Mesendoderm (in vitro differentiated cells): ENCODE measurements at regions not wholly inside any gene's neighbourhood (a gene's known extent, or its start where the extent isn't known, plus 50 kb on each side); places are given as distances from the start of the nearest gene placed in this dataset.

ENCODE experiments used
- DNase-seq: peaks from one replicate; pipeline ENCODE4 v3.0.0; 2013
- H2AK5ac ChIP-seq: 2 replicates; pipeline ENCODE4 v1.6.1; 2013; ENCODE audit warnings: low read length, inconsistent platforms
- H2BK120ac ChIP-seq: 2 replicates; pipeline ENCODE4 v1.6.1; 2013; ENCODE audit warnings: low read depth, mild to moderate bottlenecking, low read length, moderate library complexity, mixed read lengths
- H2BK15ac ChIP-seq: replicated peaks from 2 replicates; pipeline ENCODE4 v1.6.1; 2013; ENCODE audit warnings: low read depth, mild to moderate bottlenecking, moderate library complexity
- H2BK5ac ChIP-seq: 2 replicates; pipeline ENCODE4 v1.6.1; 2013; ENCODE audit warnings: low read length, inconsistent platforms
- H3K18ac ChIP-seq: 2 replicates; pipeline ENCODE4 v1.6.1; 2013; ENCODE audit warnings: mild to moderate bottlenecking, low read length, mixed read lengths
- H3K23ac ChIP-seq: one replicate; pipeline ENCODE4 v1.6.1; 2013; ENCODE audit warnings: low read length
- H3K27ac ChIP-seq: 2 replicates; pipeline ENCODE4 v1.5.1; 2013; ENCODE audit warnings: low read depth, mild to moderate bottlenecking, inconsistent platforms, low read length, moderate library complexity
- H3K27me3 ChIP-seq: 2 replicates; pipeline ENCODE4 v1.6.1; 2013; ENCODE audit warnings: low read length, control low read depth, mild to moderate bottlenecking, inconsistent platforms; ENCODE audit not compliant: insufficient read depth, poor library complexity
- H3K36me3 ChIP-seq: 2 replicates; pipeline ENCODE4 v1.6.1; 2013; ENCODE audit warnings: low read length, inconsistent platforms; ENCODE audit not compliant: control insufficient read depth, insufficient read depth
- H3K4ac ChIP-seq: one replicate; pipeline ENCODE4 v1.6.1; 2013; ENCODE audit warnings: low read depth, mild to moderate bottlenecking, low read length, moderate library complexity
- H3K4me1 ChIP-seq: 2 replicates; pipeline ENCODE4 v1.6.1; 2013; ENCODE audit warnings: low read depth, low read length, inconsistent platforms; ENCODE audit not compliant: control insufficient read depth
- H3K4me2 ChIP-seq: 2 replicates; pipeline ENCODE4 v1.6.1; 2013; ENCODE audit warnings: low read length
- H3K4me3 ChIP-seq: 2 replicates; pipeline ENCODE4 v1.5.1; 2013; ENCODE audit warnings: mild to moderate bottlenecking, low read length
- H3K56ac ChIP-seq: one replicate; pipeline ENCODE4 v1.6.1; 2013; ENCODE audit warnings: low read length
- H3K79me1 ChIP-seq: 2 replicates; pipeline ENCODE4 v1.6.1; 2013; ENCODE audit warnings: low read length, inconsistent platforms
- H3K79me2 ChIP-seq: 2 replicates; pipeline ENCODE4 v1.6.1; 2013; ENCODE audit warnings: mild to moderate bottlenecking, low read length; ENCODE audit not compliant: control insufficient read depth, insufficient read depth
- H3K9ac ChIP-seq: 2 replicates; pipeline ENCODE4 v1.6.1; 2013; ENCODE audit warnings: low read length, inconsistent platforms
- H4K5ac ChIP-seq: one replicate; pipeline ENCODE4 v1.6.1; 2013; ENCODE audit warnings: low read length
- H4K8ac ChIP-seq: one replicate; pipeline ENCODE4 v1.6.1; 2013; ENCODE audit warnings: low read depth, mild to moderate bottlenecking, control low read depth, low read length, moderate library complexity
- WGBS: extraction: QIAGEN DNeasy Blood & Tissue Kit; methylation state at CpG from one replicate; pipeline ENCODE4 v1.1.7; 2013; ENCODE audit warnings: low lambda C conversion rate, missing lambda C conversion rate; ENCODE audit not compliant: insufficient coverage; ENCODE audit errors: extremely low coverage; 5-methylcytosine and 5-hydroxymethylcytosine counted together

DNA sequence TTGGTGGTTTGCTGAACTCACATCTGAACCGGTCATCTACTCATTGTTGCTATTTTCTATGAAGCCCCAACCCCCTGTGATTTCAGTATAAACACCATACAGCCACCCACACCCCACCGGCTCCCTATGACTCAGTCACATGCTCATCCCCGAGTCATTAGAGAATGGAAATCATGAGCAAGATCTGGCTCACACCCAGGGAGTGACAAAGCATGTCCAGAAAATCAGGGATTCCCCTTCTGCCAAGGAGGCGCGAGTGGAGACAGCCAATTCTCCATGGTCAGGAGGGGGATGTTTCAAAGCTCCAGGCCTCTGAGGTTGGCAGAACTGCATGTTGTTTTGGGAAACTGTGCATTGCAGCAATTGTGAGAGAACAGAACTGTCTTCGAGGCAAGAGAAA, 657.5 kb upstream of the TBX3 start:
- no peak overlapping the region for H3K27ac ChIP-seq
- no peak overlapping the region for H2BK15ac ChIP-seq
- H2AK5ac ChIP-seq: no peak overlapping the region
- no peaks in the 10 kb centered on the region for H3K79me2 ChIP-seq
- H4K5ac ChIP-seq: no peak overlapping the region
- H3K9ac ChIP-seq: no peak overlapping the region
- no peak overlapping the region for H3K56ac ChIP-seq
- no peak overlapping the region for H4K8ac ChIP-seq
- no CpG with 5 or more reads among the region's 6 CpGs for whole genome bisulfite sequencing
- no peaks in the 10 kb centered on the region for H3K79me1 ChIP-seq
- no peak overlapping the region for H2BK120ac ChIP-seq
- no peak overlapping the region for H2BK5ac ChIP-seq
- no peak overlapping the region for H3K23ac ChIP-seq
- H3K4me1 ChIP-seq: no peaks in the 10 kb centered on the region
- H3K18ac ChIP-seq: no peak overlapping the region
- H3K4me2 ChIP-seq: no peak overlapping the region
- H3K36me3 ChIP-seq: no peaks in the 10 kb centered on the region
- no peak overlapping the region for H3K4ac ChIP-seq
- H3K4me3 ChIP-seq: no peak overlapping the region
- peak; percentile 51 for DNase-seq
- H3K27me3 ChIP-seq: no peaks in the 10 kb centered on the region

DNA sequence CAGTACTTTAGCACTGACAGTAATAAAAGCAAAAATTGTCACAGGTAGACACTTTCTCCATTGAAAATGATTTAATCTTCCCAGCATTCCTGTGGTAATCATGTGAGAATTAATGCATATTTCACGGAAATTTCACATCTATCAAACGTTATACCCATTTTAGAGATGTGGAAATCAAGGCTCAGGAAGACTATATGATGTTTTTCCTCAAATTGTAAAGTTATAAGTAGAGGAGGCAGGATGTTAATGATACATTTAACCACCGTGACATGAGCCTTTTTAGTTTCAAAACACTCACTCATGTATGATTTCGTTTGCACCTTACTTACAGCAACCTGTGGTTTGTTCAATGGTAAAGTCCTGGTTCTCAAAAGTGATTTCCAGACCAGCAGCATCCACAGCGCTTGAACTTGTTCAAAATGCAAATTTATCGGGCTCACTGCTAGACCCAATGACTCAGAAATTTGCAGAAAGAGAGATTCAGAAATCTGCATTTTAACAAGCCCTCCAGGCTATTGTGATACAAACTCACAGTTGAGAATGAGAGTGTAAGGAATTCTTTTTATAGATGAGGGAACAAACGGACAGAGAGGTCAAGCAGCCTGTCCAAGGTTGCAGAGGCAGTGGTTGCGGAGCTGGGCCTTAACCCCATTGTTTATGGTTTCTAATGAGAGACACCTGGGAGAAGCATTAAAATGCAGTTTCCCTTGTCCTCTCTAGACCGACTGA, 654.8 kb upstream of the TBX3 start:
- WGBS: no CpG with 5 or more reads among the region's 9 CpGs
- H3K18ac ChIP-seq: no peak overlapping the region
- no peak overlapping the region for H2BK5ac ChIP-seq
- H3K4me1 ChIP-seq: no peaks in the 10 kb centered on the region
- no peaks in the 10 kb centered on the region for H3K36me3 ChIP-seq
- no peak overlapping the region for H2BK120ac ChIP-seq
- no peak overlapping the region for H3K23ac ChIP-seq
- H3K56ac ChIP-seq: no peak overlapping the region
- H3K79me1 ChIP-seq: no peaks in the 10 kb centered on the region
- no peak overlapping the region for H4K5ac ChIP-seq
- H3K27me3 ChIP-seq: no peaks in the 10 kb centered on the region
- no peak overlapping the region for H2AK5ac ChIP-seq
- no peak overlapping the region for H3K9ac ChIP-seq
- H3K79me2 ChIP-seq: no peaks in the 10 kb centered on the region
- no peak overlapping the region for H3K27ac ChIP-seq
- no peak overlapping the region for H3K4me2 ChIP-seq
- DNase-seq: peak; percentile 30
- no peak overlapping the region for H4K8ac ChIP-seq
- no peak overlapping the region for H3K4ac ChIP-seq
- H3K4me3 ChIP-seq: no peak overlapping the region
- H2BK15ac ChIP-seq: no peak overlapping the region

DNA sequence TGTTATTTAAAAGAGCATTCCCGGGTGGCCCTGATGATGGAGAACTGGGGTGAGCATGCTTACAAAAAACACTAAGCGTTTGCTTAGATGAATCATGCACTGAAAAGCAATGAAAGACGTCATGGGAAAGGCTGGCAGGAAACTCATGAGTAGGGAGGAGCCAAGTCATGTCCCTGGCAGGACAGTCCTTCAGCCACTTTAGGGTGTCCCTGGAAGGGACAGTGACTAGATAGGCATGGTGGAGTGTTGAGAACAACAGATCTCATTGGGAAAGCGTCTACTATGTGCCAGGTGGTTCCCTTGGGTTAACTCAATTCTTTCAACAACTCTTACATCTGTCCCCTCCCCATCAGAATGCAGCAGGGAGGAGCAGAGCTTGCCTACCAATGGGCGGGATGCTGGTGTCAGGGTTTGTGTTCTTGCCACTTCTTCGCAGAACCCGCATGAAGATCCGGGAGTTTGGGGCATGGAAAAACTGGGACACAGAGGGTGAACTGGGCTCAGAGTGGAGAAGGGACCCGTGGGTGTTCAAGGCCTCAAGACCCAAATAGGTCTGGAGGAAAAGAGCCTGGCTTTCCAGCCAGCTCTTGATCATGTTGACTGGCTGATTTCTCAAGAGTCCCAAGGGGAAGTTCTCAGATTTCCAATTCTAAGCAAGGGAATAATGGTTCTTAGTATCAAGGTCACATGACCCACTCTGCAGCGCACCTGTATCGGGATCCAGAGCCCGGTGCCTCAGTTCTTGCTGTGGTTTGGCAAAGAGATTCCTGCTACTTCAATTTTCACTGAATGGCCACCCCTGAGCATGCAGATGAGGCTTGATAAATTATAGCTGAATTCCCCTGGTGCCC, 653.9 kb upstream of the TBX3 start:
- no CpG with 5 or more reads among the region's 12 CpGs for WGBS
- H2AK5ac ChIP-seq: no peak overlapping the region
- peak; percentile 73 for DNase-seq
- H3K79me1 ChIP-seq: no peaks in the 10 kb centered on the region
- H3K4ac ChIP-seq: no peak overlapping the region
- H3K23ac ChIP-seq: no peak overlapping the region
- H3K56ac ChIP-seq: no peak overlapping the region
- H3K4me1 ChIP-seq: no peaks in the 10 kb centered on the region
- no peak overlapping the region for H3K18ac ChIP-seq
- no peak overlapping the region for H2BK15ac ChIP-seq
- no peak overlapping the region for H3K4me3 ChIP-seq
- H2BK120ac ChIP-seq: no peak overlapping the region
- H4K8ac ChIP-seq: no peak overlapping the region
- H3K27me3 ChIP-seq: no peaks in the 10 kb centered on the region
- no peaks in the 10 kb centered on the region for H3K79me2 ChIP-seq
- no peaks in the 10 kb centered on the region for H3K36me3 ChIP-seq
- H2BK5ac ChIP-seq: no peak overlapping the region
- no peak overlapping the region for H3K4me2 ChIP-seq
- no peak overlapping the region for H3K27ac ChIP-seq
- no peak overlapping the region for H4K5ac ChIP-seq
- no peak overlapping the region for H3K9ac ChIP-seq

DNA sequence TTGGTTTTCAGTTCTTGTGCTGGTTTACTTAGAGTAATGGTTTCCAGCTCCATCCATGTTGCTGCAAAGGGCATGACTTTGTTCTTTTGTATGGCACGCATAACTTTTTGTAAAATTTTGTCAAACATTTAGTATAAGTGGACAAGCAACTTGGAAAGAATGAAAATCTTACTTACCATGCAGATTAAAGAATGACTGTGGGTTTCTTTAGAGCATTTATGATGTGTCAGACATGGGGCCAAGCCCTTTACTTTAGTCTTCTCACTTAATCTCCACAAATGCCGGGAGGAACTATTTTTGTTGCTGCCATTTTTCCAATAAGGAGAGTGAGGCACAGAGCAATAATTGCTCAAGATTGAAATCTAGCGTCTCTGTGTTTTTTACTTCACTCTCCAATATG, 652.5 kb upstream of the TBX3 start:
- Histone ChIP-seq H3K36me3 (no peaks in the 10 kb centered on the region), H3K4ac (no peak overlapping the region), H3K18ac (no peak overlapping the region), H3K23ac (no peak overlapping the region), H2AK5ac (no peak overlapping the region), H2BK120ac (no peak overlapping the region), H2BK15ac (no peak overlapping the region), H3K4me1 (no peaks in the 10 kb centered on the region), H3K56ac (no peak overlapping the region), H2BK5ac (no peak overlapping the region), H3K27ac (no peak overlapping the region), H4K5ac (no peak overlapping the region), H3K4me2 (no peak overlapping the region), H3K9ac (no peak overlapping the region), H3K27me3 (no peaks in the 10 kb centered on the region), H3K79me2 (no peaks in the 10 kb centered on the region), H4K8ac (no peak overlapping the region), H3K4me3 (no peak overlapping the region), H3K79me1 (no peaks in the 10 kb centered on the region)
- WGBS: no CpG with 5 or more reads among the region's 3 CpGs
- no peak for DNase-seq

DNA sequence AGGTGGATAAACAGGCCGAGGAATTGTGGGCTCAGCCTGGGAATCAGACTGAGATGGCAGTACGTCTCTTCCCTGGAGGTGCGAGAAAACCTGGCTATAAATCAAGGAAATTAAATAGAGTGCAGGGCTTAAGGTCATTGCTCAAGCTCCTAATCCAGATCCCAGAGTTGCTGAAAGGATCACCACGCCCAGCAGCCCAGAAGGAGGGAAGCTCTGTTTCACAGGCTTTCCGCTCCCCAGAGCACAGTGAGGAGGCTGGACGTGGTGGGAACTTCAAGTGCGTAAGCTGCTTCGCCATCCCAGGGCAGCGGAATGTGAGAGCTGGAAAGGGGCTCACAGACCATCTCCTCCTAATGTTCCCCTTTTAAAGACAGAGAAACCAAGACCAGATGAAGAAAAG, 651.6 kb upstream of the TBX3 start:
- Histone ChIP-seq H3K4me1 (no peaks in the 10 kb centered on the region), H4K5ac (no peak overlapping the region), H3K36me3 (no peaks in the 10 kb centered on the region), H2BK120ac (no peak overlapping the region), H3K79me2 (no peaks in the 10 kb centered on the region), H3K18ac (no peak overlapping the region), H3K4ac (no peak overlapping the region), H3K79me1 (no peaks in the 10 kb centered on the region), H2AK5ac (no peak overlapping the region), H3K56ac (no peak overlapping the region), H3K27me3 (no peaks in the 10 kb centered on the region), H2BK15ac (no peak overlapping the region), H3K9ac (no peak overlapping the region), H3K4me2 (no peak overlapping the region), H3K27ac (no peak overlapping the region), H3K23ac (no peak overlapping the region), H2BK5ac (no peak overlapping the region), H4K8ac (no peak overlapping the region), H3K4me3 (no peak overlapping the region)
- WGBS: no CpG with 5 or more reads among the region's 9 CpGs
- DNase-seq: no peak
